Naive thymus-derived CD4-positive, alpha-beta T cell (primary cell): ENCODE measurements at regions not wholly inside any gene's neighbourhood (a gene's known extent, or its start where the extent isn't known, plus 50 kb on each side); places are given as distances from the start of the nearest gene placed in this dataset.
"Not testable (repeated sequence)": the region's sequence is repeated elsewhere in the genome, so short reads cannot be mapped to it uniquely, and the experiment has no call there.

Experiments
- ATAC-seq: fragments of 150-1000 bp; cut with Tn5 transposase; 2 replicates; pipeline ENCODE4 v1.10.0; 2021; ENCODE audit warnings: mild to moderate bottlenecking, moderate library complexity
- CTCF ChIA-PET: fragments of 350-600 bp; sonication (Branson Sonifier 250); formaldehyde crosslinking; loops from one replicate; lab custom pipeline; 2021; ENCODE audit warnings: antibody characterized with exemption; lab: Charles Lee
- POLR2A ChIA-PET: fragments of 350-600 bp; sonication (Branson Sonifier 250); formaldehyde crosslinking; loops from one replicate; lab custom pipeline; 2021; ENCODE audit warnings: antibody characterized with exemption, inconsistent platforms; lab: Charles Lee
- DNase-seq, 9 donors: peaks; one replicate each; pipeline versions ENCODE4 v3.0.0 to v3.0.0-alpha.2; 2020 to 2022; ENCODE audit warnings: mixed read lengths in 1 of 9
- H3K27ac ChIP-seq: one replicate; pipeline ENCODE4 v1.7.0; 2013; ENCODE audit warnings: mild to moderate bottlenecking, low read depth, low read length, moderate library complexity
- H3K27me3 ChIP-seq, 2 donors: one replicate each; pipeline ENCODE4 v1.7.0; 2013; ENCODE audit warnings: low read length in 2 of 2, mild to moderate bottlenecking in 2 of 2, moderate library complexity in 2 of 2; ENCODE audit not compliant: control insufficient read depth in 2 of 2, insufficient read depth in 2 of 2
- H3K36me3 ChIP-seq, 3 experiments: 1 replicate in 2 of 3; 2 replicates in 1 of 3; pipeline ENCODE4 v1.7.0; 2013; ENCODE audit warnings: low read length in 3 of 3, mild to moderate bottlenecking in 3 of 3, moderate library complexity in 1 of 3; ENCODE audit not compliant: insufficient read depth in 3 of 3, control insufficient read depth in 2 of 3
- H3K4me1 ChIP-seq, 2 donors: one replicate each; pipeline ENCODE4 v1.7.0; 2013; ENCODE audit warnings: low read length in 2 of 2, mild to moderate bottlenecking in 2 of 2, moderate library complexity in 1 of 2; ENCODE audit not compliant: control insufficient read depth in 2 of 2, insufficient read depth in 2 of 2
- H3K4me3 ChIP-seq: 2 replicates; pipeline ENCODE4 v1.7.0; 2013; ENCODE audit warnings: mild to moderate bottlenecking, low read length
- H3K9me3 ChIP-seq, 3 experiments: 1 replicate in 2 of 3; 2 replicates in 1 of 3; pipeline ENCODE4 v1.7.0; 2013; ENCODE audit warnings: low read length in 3 of 3; ENCODE audit not compliant: control insufficient read depth in 2 of 3
- H3K27ac Mint-ChIP-seq, 9 donors: one replicate each; pipeline ENCODE4 v1.8.0; 2020 to 2022; ENCODE audit warnings: mixed read lengths in 9 of 9, mild to moderate bottlenecking in 8 of 9, moderate library complexity in 5 of 9, inconsistent platforms in 2 of 9
- H3K27me3 Mint-ChIP-seq, 5 donors: one replicate each; pipeline ENCODE4 v1.8.0; 2021 to 2022; ENCODE audit warnings: mixed read lengths in 5 of 5, mild to moderate bottlenecking in 1 of 5
- H3K36me3 Mint-ChIP-seq, 5 donors: one replicate each; pipeline ENCODE4 v1.8.0; 2020 to 2022; ENCODE audit warnings: mixed read lengths in 5 of 5, mild to moderate bottlenecking in 3 of 5, inconsistent platforms in 1 of 5
- H3K4me1 Mint-ChIP-seq, 7 donors: one replicate each; pipeline ENCODE4 v1.8.0; 2020 to 2022; ENCODE audit warnings: mixed read lengths in 7 of 7, mild to moderate bottlenecking in 3 of 7, inconsistent platforms in 1 of 7
- H3K4me3 Mint-ChIP-seq, 10 donors: one replicate each; pipeline ENCODE4 v1.8.0; 2020 to 2022; ENCODE audit warnings: mild to moderate bottlenecking in 10 of 10, mixed read lengths in 10 of 10, moderate library complexity in 6 of 10, inconsistent platforms in 2 of 10
- H3K9me3 Mint-ChIP-seq, 11 donors: one replicate each; pipeline ENCODE4 v1.8.0; 2020 to 2022; ENCODE audit warnings: mixed read lengths in 11 of 11, mild to moderate bottlenecking in 4 of 11, inconsistent platforms in 1 of 11, moderate library complexity in 1 of 11
- intact Hi-C, 2 donors: fragments of 100-400 bp; cut with micrococcal nuclease; formaldehyde crosslinking; loops; one replicate each; pipeline ENCODE4 v1.15.1; 2023

- no peaks in the 10 kb centered on the region for H3K36me3 ChIP-seq
- ATAC-seq, result no peak
- no peaks in the 10 kb centered on the region for H3K4me1 ChIP-seq
- Mint-ChIP-seq H3K9me3 (peaks cover 0 to 6% (median 2%) of the 10 kb centered on the region in 11 donors), H3K27ac (no peak overlapping the region), H3K4me3 (no peak overlapping the region), H3K4me1 (no peaks in the 10 kb centered on the region), H3K36me3 (no peaks in the 10 kb centered on the region), H3K27me3 (no peaks in the 10 kb centered on the region)
- no peak overlapping the region for H3K4me3 ChIP-seq
- no peak for DNase-seq
- intact Hi-C loops, result no loop called here
- CTCF ChIA-PET, result no interaction called here
- H3K27ac ChIP-seq, result no peak overlapping the region
- POLR2A ChIA-PET, result no interaction called here
- no peaks in the 10 kb centered on the region for H3K27me3 ChIP-seq
- H3K9me3 ChIP-seq, result no peaks in the 10 kb centered on the region
These were observed 492.6 kb downstream of the KCNT2 start for GRCh38 chr1:196115646-196116045.

- Histone ChIP-seq H3K4me1 (no peaks in the 10 kb centered on the region), H3K36me3 (no peaks in the 10 kb centered on the region), H3K9me3 (no peaks in the 10 kb centered on the region), H3K27me3 (no peaks in the 10 kb centered on the region), H3K27ac (no peak overlapping the region), H3K4me3 (no peak overlapping the region)
- Mint-ChIP-seq H3K4me3 (no peak overlapping the region), H3K36me3 (no peaks in the 10 kb centered on the region), H3K27ac (no peak overlapping the region), H3K4me1 (no peaks in the 10 kb centered on the region), H3K9me3 (peaks cover 0 to 15% (median 4%) of the 10 kb centered on the region in 11 donors), H3K27me3 (no peaks in the 10 kb centered on the region)
- no peak for DNase-seq
- intact Hi-C loops, result no loop called here
- POLR2A ChIA-PET, result no interaction called here
- CTCF ChIA-PET, result no interaction called here
- no peak for ATAC-seq
These were observed 494.0 kb downstream of the KCNT2 start for GRCh38 chr1:196114193-196114592.

- DNase-seq, intact Hi-C loops, H3K36me3 ChIP-seq, H3K4me3 ChIP-seq, H3K27ac ChIP-seq, H3K4me1 Mint-ChIP-seq, H3K27me3 ChIP-seq, H3K36me3 Mint-ChIP-seq, ATAC-seq, H3K27me3 Mint-ChIP-seq, H3K4me1 ChIP-seq, H3K27ac Mint-ChIP-seq, CTCF ChIA-PET, H3K4me3 Mint-ChIP-seq, POLR2A ChIA-PET, H3K9me3 ChIP-seq: not testable (repeated sequence)
- H3K9me3 Mint-ChIP-seq, result peaks cover 0 to 23% (median 7%) of the 10 kb centered on the region in 11 donors
These were observed 499.2 kb downstream of the KCNT2 start for GRCh38 chr1:196108990-196109389.

GRCh38 chr1:196105901-196106300, 502.3 kb downstream of the KCNT2 start:
- DNase-seq (no peak), ATAC-seq (no peak)
- Histone ChIP-seq H3K4me1 (no peaks in the 10 kb centered on the region), H3K36me3 (no peaks in the 10 kb centered on the region), H3K27ac (no peak overlapping the region), H3K27me3 (no peaks in the 10 kb centered on the region), H3K4me3 (no peak overlapping the region), H3K9me3 (no peaks in the 10 kb centered on the region)
- POLR2A ChIA-PET, result no interaction called here
- Mint-ChIP-seq H3K27me3 (no peaks in the 10 kb centered on the region), H3K4me3 (no peak overlapping the region), H3K36me3 (no peaks in the 10 kb centered on the region), H3K27ac (no peak overlapping the region), H3K9me3 (peaks cover 3 to 33% (median 12%) of the 10 kb centered on the region in 11 donors), H3K4me1 (no peaks in the 10 kb centered on the region)
- intact Hi-C loops, result no loop called here
- CTCF ChIA-PET, result no interaction called here

GRCh38 chr1:196102826-196103225, 505.4 kb downstream of the KCNT2 start:
- POLR2A ChIA-PET, result no interaction called here
- intact Hi-C loops, result no loop called here
- Histone ChIP-seq H3K27me3 (no peaks in the 10 kb centered on the region), H3K9me3 (peaks cover 0 to 5% (median 0%) of the 10 kb centered on the region in 3 experiments), H3K36me3 (no peaks in the 10 kb centered on the region), H3K4me1 (no peaks in the 10 kb centered on the region), H3K27ac (no peak overlapping the region), H3K4me3 (no peak overlapping the region)
- H3K4me1 Mint-ChIP-seq, result no peaks in the 10 kb centered on the region
- no peak overlapping the region for H3K4me3 Mint-ChIP-seq
- peaks cover 5 to 24% (median 9%) of the 10 kb centered on the region in 11 donors for H3K9me3 Mint-ChIP-seq
- H3K36me3 Mint-ChIP-seq, result no peaks in the 10 kb centered on the region
- no peak for DNase-seq
- CTCF ChIA-PET, result no interaction called here
- ATAC-seq, result no peak
- H3K27ac Mint-ChIP-seq, result no peak overlapping the region
- no peaks in the 10 kb centered on the region for H3K27me3 Mint-ChIP-seq

- ChIA-PET POLR2A (no interaction called here), CTCF (no interaction called here)
- Mint-ChIP-seq H3K36me3 (no peaks in the 10 kb centered on the region), H3K9me3 (peaks cover 4 to 11% (median 5%) of the 10 kb centered on the region in 11 donors), H3K4me3 (no peak overlapping the region), H3K27me3 (no peaks in the 10 kb centered on the region), H3K27ac (no peak overlapping the region), H3K4me1 (no peaks in the 10 kb centered on the region)
- no peak for ATAC-seq
- intact Hi-C loops, result no loop called here
- no peak overlapping the region for H3K4me3 ChIP-seq
- H3K27ac ChIP-seq, result no peak overlapping the region
- DNase-seq, result no peak
- H3K4me1 ChIP-seq, result no peaks in the 10 kb centered on the region
- peaks cover 0 to 5% (median 0%) of the 10 kb centered on the region in 3 experiments for H3K9me3 ChIP-seq
- H3K36me3 ChIP-seq, result no peaks in the 10 kb centered on the region
- H3K27me3 ChIP-seq, result no peaks in the 10 kb centered on the region
These were observed 510.2 kb downstream of the KCNT2 start for GRCh38 chr1:196098000-196098399.

GRCh38 chr1:196094821-196095220, 513.4 kb downstream of the KCNT2 start:
- H3K9me3 Mint-ChIP-seq, result peaks cover 0 to 9% (median 0%) of the 10 kb centered on the region in 11 donors
- H3K36me3 ChIP-seq, result no peaks in the 10 kb centered on the region
- H3K4me3 Mint-ChIP-seq, result no peak overlapping the region
- CTCF ChIA-PET, result no interaction called here
- no peak overlapping the region for H3K4me3 ChIP-seq
- H3K4me1 Mint-ChIP-seq, result no peaks in the 10 kb centered on the region
- DNase-seq, result no peak
- no peak overlapping the region for H3K27ac Mint-ChIP-seq
- POLR2A ChIA-PET, result no interaction called here
- no peaks in the 10 kb centered on the region for H3K36me3 Mint-ChIP-seq
- H3K27ac ChIP-seq, result no peak overlapping the region
- no peak for ATAC-seq
- H3K4me1 ChIP-seq, result no peaks in the 10 kb centered on the region
- intact Hi-C loops, result no loop called here
- no peaks in the 10 kb centered on the region for H3K27me3 ChIP-seq
- no peaks in the 10 kb centered on the region for H3K9me3 ChIP-seq
- H3K27me3 Mint-ChIP-seq, result no peaks in the 10 kb centered on the region
